ENCODE measurements at regions not wholly inside any gene's neighbourhood (a gene's known extent, or its start where the extent isn't known, plus 50 kb on each side); places are given as distances from the start of the nearest gene placed in this dataset.

- Histone ChIP-seq H3F3A (ENCODE audit: insufficient read depth, low read length, poor library complexity, severe bottlenecking) (no peaks in the 10 kb centered on the region), H3K9me3 (ENCODE audit: low read length) (no peaks in the 10 kb centered on the region), H2AFZ (ENCODE audit: low read depth, low read length) (no peak overlapping the region), H3K79me2 (replicated peaks; ENCODE audit: insufficient read depth, low read length) (no peaks in the 10 kb centered on the region), H3K4me3 (ENCODE audit: low read length) (no peak overlapping the region), H3K9ac (ENCODE audit: low read length) (no peak overlapping the region), H3K4me2 (ENCODE audit: low read length) (no peak overlapping the region), H3K27me3 (ENCODE audit: insufficient read depth, low read depth, low read length) (no peaks in the 10 kb centered on the region), H3K36me3 (ENCODE audit: insufficient read depth, low read length) (no peaks in the 10 kb centered on the region), H3K9me2 (ENCODE audit: insufficient read depth, low read length) (no peaks in the 10 kb centered on the region), H3K27ac (ENCODE audit: low read length) (no peak overlapping the region), H4K20me1 (ENCODE audit: insufficient read depth) (no peaks in the 10 kb centered on the region)
- TF ChIP-seq SMC3 (conservative IDR thresholded peaks at IDR 0.05; ENCODE audit: poor library complexity): no peak
- no peak for TF ChIP-seq POLR2AphosphoS5 (IDR thresholded peaks at IDR 0.05)
- TF ChIP-seq REST (IDR thresholded peaks at IDR 0.05; ENCODE audit: borderline replicate concordance): no peak
- TF ChIP-seq CTCF (IDR thresholded peaks at IDR 0.05; ENCODE audit: poor library complexity, severe bottlenecking): no peak
- TF ChIP-seq TAF1 (IDR thresholded peaks at IDR 0.05; ENCODE audit: low read depth): no peak
- no peak for TF ChIP-seq EZH2 (IDR thresholded peaks at IDR 0.05; ENCODE audit: borderline replicate concordance, insufficient read depth, low read length, poor library complexity, severe bottlenecking)
- TF ChIP-seq EP300 (conservative IDR thresholded peaks at IDR 0.05; ENCODE audit: poor library complexity, severe bottlenecking): no peak
- no peak for TF ChIP-seq MXI1 (conservative IDR thresholded peaks at IDR 0.05; ENCODE audit: poor library complexity, severe bottlenecking)
These were observed 267.7 kb upstream of the SMARCA2 start for GRCh38 chr9:1747417-1747967.

GRCh38 chr9:1748407-1748806 lies 266.7 kb upstream of the SMARCA2 start:
- Histone ChIP-seq H3K9me2 (ENCODE audit: insufficient read depth, low read length) (no peaks in the 10 kb centered on the region), H2AFZ (ENCODE audit: low read depth, low read length) (no peak overlapping the region), H4K20me1 (ENCODE audit: insufficient read depth) (no peaks in the 10 kb centered on the region), H3K9ac (ENCODE audit: low read length) (no peak overlapping the region), H3K27me3 (ENCODE audit: insufficient read depth, low read depth, low read length) (no peaks in the 10 kb centered on the region), H3K27ac (ENCODE audit: low read length) (no peak overlapping the region), H3K9me3 (ENCODE audit: low read length) (no peaks in the 10 kb centered on the region), H3K79me2 (replicated peaks; ENCODE audit: insufficient read depth, low read length) (no peaks in the 10 kb centered on the region), H3K4me2 (ENCODE audit: low read length) (no peak overlapping the region), H3K36me3 (ENCODE audit: insufficient read depth, low read length) (no peaks in the 10 kb centered on the region), H3F3A (ENCODE audit: insufficient read depth, low read length, poor library complexity, severe bottlenecking) (no peaks in the 10 kb centered on the region), H3K4me3 (ENCODE audit: low read length) (no peak overlapping the region)
- TF ChIP-seq EZH2 (IDR thresholded peaks at IDR 0.05; ENCODE audit: borderline replicate concordance, insufficient read depth, low read length, poor library complexity, severe bottlenecking): no peak
- no peak for TF ChIP-seq SMC3 (conservative IDR thresholded peaks at IDR 0.05; ENCODE audit: poor library complexity)
- TF ChIP-seq TAF1 (IDR thresholded peaks at IDR 0.05; ENCODE audit: low read depth): no peak
- TF ChIP-seq REST (IDR thresholded peaks at IDR 0.05; ENCODE audit: borderline replicate concordance): no peak
- TF ChIP-seq RAD21 (conservative IDR thresholded peaks at IDR 0.05): no peak

All from neural cell (in vitro differentiated cells).